Nephron (organoid): ENCODE measurements at regions not wholly inside any gene's neighbourhood (a gene's known extent, or its start where the extent isn't known, plus 50 kb on each side); places are given as distances from the start of the nearest gene placed in this dataset.

Experiments used
- H3K27ac Mint-ChIP-seq, 3 experiments: 2 replicates each; pipeline ENCODE4 v1.8.0; 2020; ENCODE audit warnings: mixed read lengths in 3 of 3, mild to moderate bottlenecking in 2 of 3, moderate library complexity in 1 of 3
- H3K27me3 Mint-ChIP-seq: 2 replicates; pipeline ENCODE4 v1.8.0; 2021; ENCODE audit warnings: low read depth, mild to moderate bottlenecking, moderate library complexity, mixed read lengths
- H3K36me3 Mint-ChIP-seq: 2 replicates; pipeline ENCODE4 v1.8.0; 2020; ENCODE audit warnings: low read depth, mixed read lengths
- H3K4me1 Mint-ChIP-seq: 2 replicates; pipeline ENCODE4 v1.8.0; 2020; ENCODE audit warnings: mixed read lengths
- H3K4me3 Mint-ChIP-seq, 3 experiments: 2 replicates each; pipeline ENCODE4 v1.8.0; 2020; ENCODE audit warnings: mild to moderate bottlenecking in 3 of 3, mixed read lengths in 3 of 3, moderate library complexity in 2 of 3
- H3K9me3 Mint-ChIP-seq: 2 replicates; pipeline ENCODE4 v1.8.0; 2020; ENCODE audit warnings: mixed read lengths
- TF ChIP-seq, protein P1 (sequence below), 3 experiments: fragments of 200-600 bp; sonication (generic); IDR thresholded peaks; one replicate each; pipeline ENCODE4 v1.5.0; 2021; ENCODE audit warnings: antibody characterized with exemption in 3 of 3; ENCODE audit not compliant: unreplicated experiment in 3 of 3

DNA sequence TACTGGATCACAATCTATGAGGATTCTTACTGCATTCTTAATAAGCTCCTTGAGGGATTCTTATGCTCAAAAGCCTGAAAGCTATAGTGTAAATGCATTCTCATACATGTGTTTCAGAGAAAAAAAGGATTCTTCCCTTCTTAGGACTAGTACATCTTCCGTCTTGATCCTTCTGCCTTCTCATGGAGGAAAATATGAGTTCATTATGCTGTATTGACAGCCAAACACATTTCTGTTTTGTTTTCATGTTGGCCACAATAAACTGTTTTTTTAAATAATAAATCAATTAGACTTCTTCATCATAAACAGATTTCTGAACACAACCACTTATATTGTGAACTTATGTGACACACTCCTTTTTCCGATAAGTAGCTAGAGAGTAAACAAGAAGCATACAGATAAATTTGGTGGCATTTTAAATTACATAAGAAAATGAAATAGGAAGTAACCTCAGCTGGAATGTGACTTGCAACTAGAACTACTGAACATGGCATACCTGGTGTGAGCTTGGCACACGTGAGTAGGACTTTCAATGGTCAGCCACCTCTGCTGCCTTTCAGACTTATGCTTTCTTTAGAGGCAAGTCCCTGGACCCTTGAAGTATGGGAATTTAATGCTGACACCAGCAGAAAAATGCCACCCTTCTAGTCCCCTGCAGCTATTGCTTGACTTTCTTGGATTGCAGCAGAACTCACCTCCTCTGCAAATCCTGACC, 350.4 kb downstream of the BCKDHB start:
- H3K36me3 Mint-ChIP-seq: no peaks in the 10 kb centered on the region
- TF ChIP-seq, protein P1, sequence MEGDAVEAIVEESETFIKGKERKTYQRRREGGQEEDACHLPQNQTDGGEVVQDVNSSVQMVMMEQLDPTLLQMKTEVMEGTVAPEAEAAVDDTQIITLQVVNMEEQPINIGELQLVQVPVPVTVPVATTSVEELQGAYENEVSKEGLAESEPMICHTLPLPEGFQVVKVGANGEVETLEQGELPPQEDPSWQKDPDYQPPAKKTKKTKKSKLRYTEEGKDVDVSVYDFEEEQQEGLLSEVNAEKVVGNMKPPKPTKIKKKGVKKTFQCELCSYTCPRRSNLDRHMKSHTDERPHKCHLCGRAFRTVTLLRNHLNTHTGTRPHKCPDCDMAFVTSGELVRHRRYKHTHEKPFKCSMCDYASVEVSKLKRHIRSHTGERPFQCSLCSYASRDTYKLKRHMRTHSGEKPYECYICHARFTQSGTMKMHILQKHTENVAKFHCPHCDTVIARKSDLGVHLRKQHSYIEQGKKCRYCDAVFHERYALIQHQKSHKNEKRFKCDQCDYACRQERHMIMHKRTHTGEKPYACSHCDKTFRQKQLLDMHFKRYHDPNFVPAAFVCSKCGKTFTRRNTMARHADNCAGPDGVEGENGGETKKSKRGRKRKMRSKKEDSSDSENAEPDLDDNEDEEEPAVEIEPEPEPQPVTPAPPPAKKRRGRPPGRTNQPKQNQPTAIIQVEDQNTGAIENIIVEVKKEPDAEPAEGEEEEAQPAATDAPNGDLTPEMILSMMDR (IDR thresholded peaks at IDR 0.05; ENCODE audit: unreplicated experiment in 3 of 3): no peak
- no peaks in the 10 kb centered on the region for H3K9me3 Mint-ChIP-seq
- no peak overlapping the region for H3K4me3 Mint-ChIP-seq
- H3K27me3 Mint-ChIP-seq: no peaks in the 10 kb centered on the region
- peak overlapping the region in 2 of 3 experiments; percentile 59 to 73 for H3K27ac Mint-ChIP-seq
- H3K4me1 Mint-ChIP-seq: peaks cover 52% of the 10 kb centered on the region

DNA sequence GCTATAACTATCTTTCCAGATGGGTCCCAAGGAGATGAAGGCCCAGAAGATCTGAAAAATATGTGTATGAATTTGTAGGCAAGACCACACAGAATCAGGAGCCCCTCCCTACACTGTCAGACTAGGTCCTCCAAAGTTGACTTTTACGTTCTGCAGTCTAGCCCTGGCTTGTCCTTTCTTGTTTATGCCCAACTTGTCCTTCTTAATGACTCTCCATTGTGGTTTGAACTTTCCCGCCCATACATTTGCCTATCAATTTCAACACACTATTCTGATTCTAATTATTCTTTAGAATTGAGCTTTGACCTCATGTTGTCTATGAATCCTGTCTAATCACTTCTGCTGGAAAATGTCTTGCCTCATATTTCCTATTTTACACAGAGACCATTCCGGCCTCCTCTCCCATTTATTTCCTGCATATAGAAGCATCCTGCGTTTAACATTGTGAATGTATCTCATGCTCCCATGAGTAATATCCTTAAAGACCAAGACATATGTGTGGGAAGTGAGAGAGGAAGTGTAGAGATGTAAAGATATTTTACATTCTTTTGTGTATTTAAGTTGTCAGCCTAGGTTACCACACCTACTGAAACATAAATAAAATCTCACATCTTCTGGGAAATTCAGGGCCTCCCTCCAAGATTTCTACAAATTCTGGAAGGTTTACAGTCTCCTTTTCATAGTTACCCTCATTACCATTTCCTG, 348.3 kb downstream of the BCKDHB start:
- no peaks in the 10 kb centered on the region for H3K27me3 Mint-ChIP-seq
- H3K9me3 Mint-ChIP-seq: no peaks in the 10 kb centered on the region
- H3K4me1 Mint-ChIP-seq: peaks cover 42% of the 10 kb centered on the region
- H3K27ac Mint-ChIP-seq: peak overlapping the region; percentile 14 to 75 (median 73)
- TF ChIP-seq, protein P1 (IDR thresholded peaks at IDR 0.05; ENCODE audit: unreplicated experiment in 3 of 3): no peak
- H3K4me3 Mint-ChIP-seq: no peak overlapping the region
- no peaks in the 10 kb centered on the region for H3K36me3 Mint-ChIP-seq

DNA sequence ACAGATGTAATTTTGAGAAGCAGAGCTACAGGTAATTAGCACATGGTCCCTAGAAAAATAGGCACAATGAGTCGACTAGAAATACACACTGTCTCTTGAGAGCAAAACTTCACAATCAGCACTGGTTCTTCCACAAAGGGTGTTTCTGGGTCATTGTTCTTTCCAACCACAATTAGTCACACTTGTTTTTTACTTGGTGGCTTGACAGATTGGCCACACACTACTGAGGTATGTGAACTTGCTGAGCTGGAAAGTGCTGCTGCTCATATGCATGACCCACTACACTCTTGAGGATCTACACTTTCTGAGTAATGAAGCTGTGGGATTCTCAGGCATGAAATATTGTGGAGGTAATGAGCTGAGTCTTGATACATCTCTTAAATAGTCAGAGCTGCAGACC, 347.7 kb downstream of the BCKDHB start:
- Mint-ChIP-seq H3K36me3 (no peaks in the 10 kb centered on the region), H3K4me1 (peaks cover 40% of the 10 kb centered on the region), H3K9me3 (no peaks in the 10 kb centered on the region), H3K4me3 (no peak overlapping the region), H3K27me3 (no peaks in the 10 kb centered on the region), H3K27ac (peak overlapping the region in 2 of 3 experiments; percentile 73 to 75)
- TF ChIP-seq, protein P1 (IDR thresholded peaks at IDR 0.05; ENCODE audit: unreplicated experiment in 3 of 3): no peak

DNA sequence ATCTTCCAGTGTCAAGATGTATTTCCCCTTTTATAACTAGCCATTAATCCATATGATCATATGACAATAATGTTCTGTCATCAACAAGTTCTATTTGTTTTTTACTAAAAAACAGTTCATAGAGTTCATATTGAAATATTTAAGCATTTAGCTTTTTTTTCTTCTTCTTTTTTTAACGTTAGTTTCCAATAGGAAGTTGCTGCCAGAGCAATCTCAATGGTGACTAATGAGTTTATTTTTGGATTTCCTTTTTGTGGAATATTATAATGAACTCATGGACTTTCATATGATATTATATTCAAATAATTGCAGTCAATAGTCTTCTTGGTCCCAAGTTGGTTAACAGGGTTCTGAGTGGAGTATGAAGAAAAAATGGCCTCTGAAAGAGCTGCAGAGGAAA, 343.3 kb downstream of the BCKDHB start:
- Mint-ChIP-seq H3K27ac (no peak overlapping the region), H3K9me3 (peaks cover 4% of the 10 kb centered on the region), H3K27me3 (no peaks in the 10 kb centered on the region), H3K4me3 (no peak overlapping the region), H3K36me3 (no peaks in the 10 kb centered on the region), H3K4me1 (peaks cover 7% of the 10 kb centered on the region)
- TF ChIP-seq, protein P1 (IDR thresholded peaks at IDR 0.05; ENCODE audit: unreplicated experiment in 3 of 3): no peak

DNA sequence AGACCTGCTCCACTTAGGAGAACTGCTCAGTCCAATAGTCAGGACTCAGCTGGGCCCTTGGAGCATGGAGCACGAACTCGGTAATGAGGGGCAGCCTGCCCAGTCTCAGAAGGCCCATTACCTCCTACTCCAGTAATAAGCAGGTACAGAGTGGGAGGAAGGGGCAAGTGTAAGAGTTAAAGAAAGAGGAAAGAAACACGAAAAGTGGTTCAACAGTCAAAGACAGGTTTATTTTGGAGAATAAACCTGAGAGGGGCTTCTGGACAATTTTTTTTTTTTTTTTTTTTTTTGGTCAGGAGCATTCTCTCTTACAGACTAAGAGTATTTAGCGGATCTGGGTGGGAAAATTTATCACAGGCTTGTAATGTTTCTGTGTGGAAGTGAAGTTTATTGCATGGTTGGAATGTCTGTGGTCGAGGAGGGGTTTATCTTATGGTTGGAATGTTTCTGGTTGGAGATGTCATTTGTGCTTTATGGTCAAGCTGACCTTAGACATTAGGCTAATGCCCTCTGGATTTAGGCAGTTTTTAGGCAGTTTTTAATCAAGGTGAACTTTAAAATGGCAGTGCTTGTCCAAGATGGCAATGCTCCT, 340.1 kb downstream of the BCKDHB start:
- H3K36me3 Mint-ChIP-seq: no peaks in the 10 kb centered on the region
- TF ChIP-seq, protein P1 (IDR thresholded peaks at IDR 0.05; ENCODE audit: unreplicated experiment in 3 of 3): no peak
- no peak overlapping the region for H3K27ac Mint-ChIP-seq
- no peaks in the 10 kb centered on the region for H3K27me3 Mint-ChIP-seq
- H3K4me3 Mint-ChIP-seq: no peak overlapping the region
- peaks cover 4% of the 10 kb centered on the region for H3K9me3 Mint-ChIP-seq
- H3K4me1 Mint-ChIP-seq: no peaks in the 10 kb centered on the region
